ENCODE measurements at regions not wholly inside any gene's neighbourhood (a gene's known extent, or its start where the extent isn't known, plus 50 kb on each side); places are given as distances from the start of the nearest gene placed in this dataset.
A peak's percentile ranks its signal among the peaks of the same experiment; 100 is the strongest.
"Not testable (repeated sequence)": the region's sequence is repeated elsewhere in the genome, so short reads cannot be mapped to it uniquely, and the experiment has no call there.

GRCh38 chr19:21610341-21610740 lies 104.9 kb downstream of the ZNF429 start:
- ATAC-seq = no peak
- no peak for TF ChIP-seq ZFP3 (CRISPR knock-in tag; IDR thresholded peaks at IDR 0.05)
- TF ChIP-seq ZC3H10 (CRISPR knock-in tag; IDR thresholded peaks at IDR 0.05) = no peak
- no peak for TF ChIP-seq SNAI2 (CRISPR knock-in tag; IDR thresholded peaks at IDR 0.05)
- TF ChIP-seq GLIS3 (CRISPR knock-in tag; IDR thresholded peaks at IDR 0.05) = no peak
- no peak for TF ChIP-seq TSHZ2 (CRISPR knock-in tag; IDR thresholded peaks at IDR 0.05)
- no peak for TF ChIP-seq ZNF70 (CRISPR knock-in tag; IDR thresholded peaks at IDR 0.05)
- no peak for TF ChIP-seq OSR1 (CRISPR knock-in tag; IDR thresholded peaks at IDR 0.05)
- TF ChIP-seq CREB5 (CRISPR knock-in tag; IDR thresholded peaks at IDR 0.05; ENCODE audit: low read depth) = no peak
- no peak for TF ChIP-seq ZNF565 (CRISPR knock-in tag; conservative IDR thresholded peaks at IDR 0.05; ENCODE audit: low read depth)
- TF ChIP-seq TCF4 (CRISPR knock-in tag; IDR thresholded peaks at IDR 0.05; ENCODE audit: borderline replicate concordance) = no peak

DNA sequence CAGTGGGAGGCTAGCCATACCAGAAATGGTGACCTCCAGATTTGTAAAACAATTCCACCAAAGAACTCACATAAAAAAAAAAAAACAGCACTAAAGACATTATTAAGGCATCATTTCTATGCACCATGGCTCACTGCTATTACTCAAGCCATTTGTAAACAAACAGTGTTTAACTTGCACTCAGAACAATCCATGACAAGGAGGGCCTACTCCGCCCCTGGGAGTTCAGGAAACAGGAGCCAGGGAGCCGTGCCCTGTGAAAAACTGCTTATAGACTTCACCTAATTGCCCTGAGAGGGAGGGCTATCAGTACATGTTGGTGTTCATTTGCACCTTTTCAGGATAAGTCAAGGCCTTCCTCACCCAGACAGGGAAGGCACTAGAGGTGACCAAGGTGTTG lies 103.2 kb downstream of the ZNF429 start:
- no peak for ATAC-seq
- TF ChIP-seq CREB5 (CRISPR knock-in tag; IDR thresholded peaks at IDR 0.05; ENCODE audit: low read depth) (no peak), ZNF8 (CRISPR knock-in tag; IDR thresholded peaks at IDR 0.05) (no peak), ARNTL (CRISPR knock-in tag; IDR thresholded peaks at IDR 0.05; ENCODE audit: borderline replicate concordance, low read depth) (no peak), ZNF70 (CRISPR knock-in tag; IDR thresholded peaks at IDR 0.05) (no peak), ZNF565 (CRISPR knock-in tag; conservative IDR thresholded peaks at IDR 0.05; ENCODE audit: low read depth) (no peak), CSDC2 (CRISPR knock-in tag; IDR thresholded peaks at IDR 0.05) (no peak), ZFP30 (CRISPR knock-in tag; IDR thresholded peaks at IDR 0.05) (no peak), RARB (CRISPR knock-in tag; IDR thresholded peaks at IDR 0.05) (no peak), ESRRG (CRISPR knock-in tag; IDR thresholded peaks at IDR 0.05) (no peak)

DNA sequence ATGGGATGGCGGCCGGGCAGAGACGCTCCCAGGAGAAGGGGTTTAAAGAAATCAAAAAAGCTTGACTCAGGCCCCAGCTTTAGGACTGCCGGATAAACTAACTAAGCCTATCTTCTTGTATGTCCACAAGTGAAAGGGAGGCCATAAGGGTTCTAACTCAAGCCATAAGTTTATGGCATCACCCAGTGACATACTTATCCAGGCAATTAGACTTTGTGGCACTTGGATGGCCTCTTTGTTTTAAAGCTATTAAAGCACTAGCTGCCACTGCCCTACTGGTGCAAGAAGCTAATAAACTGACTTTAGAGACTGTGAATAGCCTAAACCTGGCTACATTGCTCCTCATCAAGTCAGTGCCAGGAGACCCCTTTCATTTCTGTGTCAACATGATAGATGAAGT lies 102.0 kb downstream of the ZNF429 start:
- TF ChIP-seq OSR1 (CRISPR knock-in tag; IDR thresholded peaks at IDR 0.05) = no peak
- TF ChIP-seq, protein P1, sequence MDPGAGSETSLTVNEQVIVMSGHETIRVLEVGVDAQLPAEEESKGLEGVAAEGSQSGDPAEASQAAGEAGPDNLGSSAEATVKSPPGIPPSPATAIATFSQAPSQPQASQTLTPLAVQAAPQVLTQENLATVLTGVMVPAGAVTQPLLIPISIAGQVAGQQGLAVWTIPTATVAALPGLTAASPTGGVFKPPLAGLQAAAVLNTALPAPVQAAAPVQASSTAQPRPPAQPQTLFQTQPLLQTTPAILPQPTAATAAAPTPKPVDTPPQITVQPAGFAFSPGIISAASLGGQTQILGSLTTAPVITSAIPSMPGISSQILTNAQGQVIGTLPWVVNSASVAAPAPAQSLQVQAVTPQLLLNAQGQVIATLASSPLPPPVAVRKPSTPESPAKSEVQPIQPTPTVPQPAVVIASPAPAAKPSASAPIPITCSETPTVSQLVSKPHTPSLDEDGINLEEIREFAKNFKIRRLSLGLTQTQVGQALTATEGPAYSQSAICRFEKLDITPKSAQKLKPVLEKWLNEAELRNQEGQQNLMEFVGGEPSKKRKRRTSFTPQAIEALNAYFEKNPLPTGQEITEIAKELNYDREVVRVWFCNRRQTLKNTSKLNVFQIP (CRISPR knock-in tag; IDR thresholded peaks at IDR 0.05; ENCODE audit: borderline replicate concordance, low read depth) = no peak
- TF ChIP-seq ISL1 (CRISPR knock-in tag; IDR thresholded peaks at IDR 0.05) = no peak
- ATAC-seq = no peak

GRCh38 chr19:21607011-21607410 lies 101.6 kb downstream of the ZNF429 start:
- ATAC-seq = not testable (repeated sequence)

- ATAC-seq = not testable (repeated sequence)
These were observed 100.9 kb downstream of the ZNF429 start for GRCh38 chr19:21606326-21606725.

DNA sequence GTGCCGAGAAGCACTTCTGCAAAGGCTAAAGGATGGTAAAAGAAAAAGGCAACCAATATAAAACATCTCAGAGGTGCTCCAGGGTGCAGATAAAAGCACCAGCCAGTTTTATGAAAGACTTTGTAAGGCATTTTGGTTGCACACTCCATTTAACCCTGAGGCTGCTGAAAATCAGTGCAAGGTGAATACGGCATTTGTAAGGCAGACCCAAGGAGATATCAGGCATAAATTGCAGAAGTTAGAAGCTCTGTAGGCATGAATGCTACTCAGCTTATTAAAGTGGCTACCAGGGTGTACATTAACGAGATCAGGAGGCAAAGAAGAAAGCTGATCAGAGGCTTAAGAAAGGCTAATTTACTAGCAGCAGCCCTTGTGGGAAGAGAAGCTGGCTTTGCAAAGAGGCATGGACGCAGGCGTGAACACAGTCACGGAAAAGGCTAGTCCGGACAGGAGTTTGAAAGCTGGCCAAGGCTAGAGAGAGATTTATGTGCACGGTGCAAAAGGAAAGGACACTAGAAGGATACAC lies 99.6 kb downstream of the ZNF429 start:
- no peak for TF ChIP-seq GLIS3 (CRISPR knock-in tag; IDR thresholded peaks at IDR 0.05)
- ATAC-seq = peak; percentile 38
